HCT116 (cell line): ENCODE measurements at regions not wholly inside any gene's neighbourhood (a gene's known extent, or its start where the extent isn't known, plus 50 kb on each side); places are given as distances from the start of the nearest gene placed in this dataset.

ENCODE experiments used
- ATAC-seq: fragments of 200-7000 bp; cut with Tn5 transposase; 2 replicates; pipeline ENCODE4 v1.9.1; 2020; ENCODE audit warnings: mild to moderate bottlenecking, moderate library complexity
- BruUV-seq: library from RNA; stranded (reverse); fragments of 400-500 nt; replicated peaks from 2 replicates; lab custom pipeline; 2021; lab: Mats Ljungman, UMichigan
- CTCF ChIA-PET: fragments of 300-600 bp; sonication (Branson Sonifier 250); formaldehyde crosslinking; loops from one replicate; lab custom pipeline; 2021; ENCODE audit warnings: antibody characterized with exemption; lab: Charles Lee
- POLR2A ChIA-PET: fragments of 300-600, 350-600 bp; sonication (Branson Sonifier 250); formaldehyde crosslinking; loops from one replicate; lab custom pipeline; 2021; ENCODE audit warnings: antibody characterized with exemption; lab: Charles Lee
- RAD21 ChIA-PET, 2 experiments: fragments of 300-600 bp; sonication (Branson Sonifier 250); formaldehyde crosslinking; loops; one replicate each; lab custom pipeline; 2023; ENCODE audit warnings: low total read pairs in 2 of 2; ENCODE audit not compliant: uncharacterized antibody in 2 of 2, unreplicated experiment in 2 of 2, low non-redundant PET in 1 of 2; lab: Charles Lee
- DNase-seq: peaks from one replicate; pipeline ENCODE4 v3.0.0-alpha.2; 2010; ENCODE audit warnings: low read depth, low spot score
- H2AFZ ChIP-seq: fragments of 200-600 bp; shearing (Covaris generic), sonication (generic); 2 replicates; pipeline ENCODE4 v1.6.1; 2017; ENCODE audit warnings: low read depth, mixed run types, mixed read lengths, antibody characterized with exemption, low read length; ENCODE audit not compliant: poor library complexity, severe bottlenecking
- H3K27ac ChIP-seq: 2 replicates; pipeline ENCODE4 v1.5.1; 2012; ENCODE audit warnings: low read depth, low read length
- H3K27me3 ChIP-seq: fragments of 200-600 bp; sonication (generic); 2 replicates; pipeline ENCODE4 v1.6.1; 2016; ENCODE audit warnings: mixed run types, low read length, mixed read lengths; ENCODE audit not compliant: insufficient read depth
- H3K36me3 ChIP-seq, 2 experiments: fragments of 200-500 bp in 1 of 2; fragments of 200-600 bp in 1 of 2; sonication (Bioruptor generic) in 1 of 2; sonication (generic) in 1 of 2; 2 replicates each; pipeline versions ENCODE4 v1.5.1 to v1.6.1; 2014 to 2016; ENCODE audit warnings: low read length in 2 of 2, inconsistent platforms in 1 of 2, mixed read lengths in 1 of 2, mixed run types in 1 of 2; ENCODE audit not compliant: insufficient read depth in 2 of 2, control insufficient read depth in 1 of 2
- H3K4me1 ChIP-seq, 2 experiments: fragments of 200-600 bp in 1 of 2; sonication (generic) in 1 of 2; 2 replicates each; pipeline versions ENCODE4 v1.5.1 to v1.6.1; 2012 to 2017; ENCODE audit warnings: low read length in 2 of 2, inconsistent platforms in 1 of 2, mild to moderate bottlenecking in 1 of 2, mixed read lengths in 1 of 2, mixed run types in 1 of 2, moderate library complexity in 1 of 2; ENCODE audit not compliant: insufficient read depth in 2 of 2, control insufficient read depth in 1 of 2
- H3K4me2 ChIP-seq: fragments of 200-600 bp; sonication (generic); 2 replicates; pipeline ENCODE4 v1.6.1; 2017; ENCODE audit warnings: mixed run types, low read length, mixed read lengths
- H3K4me3 ChIP-seq, 2 experiments: fragments of 200-600 bp in 1 of 2; sonication (generic) in 1 of 2; replicated peaks in 1 of 2; 2 replicates each; pipeline ENCODE4 v1.5.1; 2011 to 2016; ENCODE audit warnings: low read length in 2 of 2, control low read depth in 1 of 2, low read depth in 1 of 2, mild to moderate bottlenecking in 1 of 2, mixed read lengths in 1 of 2, mixed run types in 1 of 2
- H3K79me2 ChIP-seq: fragments of 200-600 bp; sonication (generic); 2 replicates; pipeline ENCODE4 v1.6.1; 2017; ENCODE audit warnings: mild to moderate bottlenecking, mixed run types, low read length, moderate library complexity, mixed read lengths; ENCODE audit not compliant: insufficient read depth
- H3K9ac ChIP-seq: fragments of 200-600 bp; sonication (generic); 2 replicates; pipeline ENCODE4 v1.6.1; 2016; ENCODE audit warnings: low read length, mixed read lengths
- H3K9me2 ChIP-seq: fragments of 200-600 bp; sonication (generic), shearing (Covaris generic); 2 replicates; pipeline ENCODE4 v1.6.1; 2017; ENCODE audit warnings: mixed run types, mild to moderate bottlenecking, moderate library complexity; ENCODE audit not compliant: insufficient read depth
- H3K9me3 ChIP-seq, 2 experiments: fragments of 200-500 bp in 1 of 2; fragments of 200-600 bp in 1 of 2; sonication (Bioruptor generic) in 1 of 2; sonication (generic) in 1 of 2; 2 replicates each; pipeline ENCODE4 v1.6.1; 2014 to 2017; ENCODE audit warnings: low read length in 2 of 2, mixed read lengths in 2 of 2, inconsistent platforms in 1 of 2, low read depth in 1 of 2, mild to moderate bottlenecking in 1 of 2, mixed run types in 1 of 2, moderate library complexity in 1 of 2; ENCODE audit not compliant: control insufficient read depth in 1 of 2, insufficient read depth in 1 of 2
- H4K20me1 ChIP-seq: fragments of 200-600 bp; sonication (generic), shearing (Covaris generic); 2 replicates; pipeline ENCODE4 v1.6.1; 2017; ENCODE audit warnings: mixed run types, mild to moderate bottlenecking, moderate library complexity; ENCODE audit not compliant: insufficient read depth
- CTCF ChIP-seq, 3 experiments: fragments of 200-600 bp in 1 of 3; sonication (generic) in 1 of 3; IDR thresholded peaks in 2 of 3; conservative IDR thresholded peaks in 1 of 3; 2 replicates each; pipeline ENCODE4 v1.5.1; 2012 to 2017; ENCODE audit warnings: low read depth in 2 of 3, low read length in 2 of 3, antibody characterized with exemption in 1 of 3, borderline replicate concordance in 1 of 3, control low read depth in 1 of 3, mild to moderate bottlenecking in 1 of 3, mixed read lengths in 1 of 3, mixed run types in 1 of 3, moderate library complexity in 1 of 3; ENCODE audit not compliant: insufficient read depth in 1 of 3
- ELF1 ChIP-seq: IDR thresholded peaks from 2 replicates; pipeline ENCODE4 v1.6.1; 2012; ENCODE audit warnings: low read depth, borderline replicate concordance
- EZH2 ChIP-seq: fragments of 200-600 bp; sonication (generic); IDR thresholded peaks from 2 replicates; pipeline ENCODE4 v1.6.1; 2017; ENCODE audit warnings: antibody characterized with exemption, mixed run types
- EZH2phosphoT487 ChIP-seq: fragments of 200-600 bp; IDR thresholded peaks from 2 replicates; pipeline ENCODE4 v1.6.1; 2018; ENCODE audit warnings: antibody characterized with exemption, borderline replicate concordance
- JUND ChIP-seq: IDR thresholded peaks from 2 replicates; pipeline ENCODE4 v1.6.1; 2012
- MAX ChIP-seq: IDR thresholded peaks from 2 replicates; pipeline ENCODE4 v1.6.1; 2012
- POLR2A ChIP-seq: IDR thresholded peaks from 2 replicates; pipeline ENCODE4 v1.7.0; 2011; ENCODE audit warnings: borderline replicate concordance; ENCODE audit not compliant: insufficient read depth, insufficient read length; ENCODE audit errors: extremely low read depth
- RAD21 ChIP-seq: IDR thresholded peaks from 2 replicates; pipeline ENCODE4 v1.6.1; 2012; ENCODE audit warnings: low read depth, mild to moderate bottlenecking
- REST ChIP-seq: IDR thresholded peaks from 2 replicates; pipeline ENCODE4 v1.6.1; 2012; ENCODE audit warnings: low read depth
- SIN3A ChIP-seq: IDR thresholded peaks from 2 replicates; pipeline ENCODE4 v1.6.1; 2012; ENCODE audit warnings: low read depth
- SP1 ChIP-seq: IDR thresholded peaks from 2 replicates; pipeline ENCODE4 v1.6.1; 2012; ENCODE audit warnings: low read depth
- SRF ChIP-seq: IDR thresholded peaks from 2 replicates; pipeline ENCODE4 v1.6.1; 2012; ENCODE audit warnings: low read depth
- TCF7L2 ChIP-seq: IDR thresholded peaks from 2 replicates; pipeline ENCODE4 v1.7.0; 2011; ENCODE audit warnings: borderline replicate concordance, inconsistent platforms; ENCODE audit not compliant: insufficient read depth, insufficient read length; ENCODE audit errors: extremely low read depth
- ZBTB33 ChIP-seq: IDR thresholded peaks from 2 replicates; pipeline ENCODE4 v1.6.1; 2011; ENCODE audit warnings: mild to moderate bottlenecking, low read length, moderate library complexity; ENCODE audit not compliant: insufficient replicate concordance; ENCODE audit errors: extremely low read depth
- ZNF274 ChIP-seq: fragments of 200-500 bp; sonication (Bioruptor generic); IDR thresholded peaks from 2 replicates; pipeline ENCODE4 v1.6.1; 2014; ENCODE audit warnings: mild to moderate bottlenecking, low read depth, low read length, inconsistent platforms
- intact Hi-C: fragments of 100-400 bp; cut with micrococcal nuclease; formaldehyde crosslinking; loops from 2 replicates; pipeline ENCODE4 v1.10.0; 2022

DNA sequence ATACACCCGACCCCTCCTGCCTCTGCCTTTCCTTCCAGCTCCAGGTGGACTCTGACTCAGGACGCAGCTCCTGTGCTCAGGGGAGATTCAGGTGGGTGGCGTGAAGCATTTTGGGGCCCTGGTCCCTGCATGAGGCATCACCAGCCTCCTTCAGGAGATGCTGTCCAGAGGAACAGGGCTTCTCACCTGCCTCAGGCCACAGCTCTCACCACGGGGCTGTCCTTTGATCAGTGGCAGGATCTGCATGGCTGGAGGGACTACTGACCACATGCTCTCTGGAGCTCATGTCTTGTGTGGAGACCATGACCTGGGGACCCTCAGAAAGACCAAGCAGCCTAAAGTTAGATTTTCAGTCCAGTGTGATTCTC lies 58.8 kb downstream of the GGTLC2 start (continued):
- TF ChIP-seq ZBTB33 (no peak), SP1 (no peak), TCF7L2 (no peak)

GRCh38 chr22:22703715-22704114 lies 59.3 kb downstream of the GGTLC2 start:
- H3K9me2 ChIP-seq, result no peaks in the 10 kb centered on the region
- no peaks in the 10 kb centered on the region for H3K79me2 ChIP-seq
- ATAC-seq (no peak), DNase-seq (no peak)
- H3K9ac ChIP-seq, result no peak overlapping the region
- POLR2A ChIA-PET, result no interaction called here
- H3K36me3 ChIP-seq, result no peaks in the 10 kb centered on the region
- H3K4me3 ChIP-seq, result no peak overlapping the region
- RAD21 ChIA-PET, result no interaction called here
- no peaks in the 10 kb centered on the region for H3K4me1 ChIP-seq
- intact Hi-C loops, result no loop called here
- no peaks in the 10 kb centered on the region for H3K9me3 ChIP-seq
- BruUV-seq, result no TSS peak
- no peaks in the 10 kb centered on the region for H3K27me3 ChIP-seq
- no peak overlapping the region for H2AFZ ChIP-seq
- no peak overlapping the region for H3K27ac ChIP-seq
- CTCF ChIA-PET, result interaction anchor here (1.0 to 2.3 kb wide), 5 partner anchors 10 to 50 kb away, joined by 3 to 14 read pairs (median 7); no protein-coding TSS in a partner anchor
- no peak overlapping the region for H3K4me2 ChIP-seq
- H4K20me1 ChIP-seq, result no peaks in the 10 kb centered on the region
- no peak for TF ChIP-seq POLR2A
- no peak for TF ChIP-seq REST
- TF ChIP-seq TCF7L2, result no peak
- TF ChIP-seq SRF, result no peak
- TF ChIP-seq ZNF274, result no peak
- no peak for TF ChIP-seq ZBTB33
- no peak for TF ChIP-seq JUND
- no peak for TF ChIP-seq EZH2
- no peak for TF ChIP-seq ELF1
- no peak for TF ChIP-seq MAX
- no peak for TF ChIP-seq EZH2phosphoT487
- TF ChIP-seq SIN3A, result no peak
- no peak for TF ChIP-seq CTCF (IDR thresholded peaks at IDR 0.05 in 2 of 3, conservative IDR thresholded peaks at IDR 0.05 in 1 of 3; ENCODE audit: borderline replicate concordance in 1 of 3, insufficient read depth in 1 of 3, low read depth in 2 of 3, low read length in 2 of 3)
- TF ChIP-seq RAD21, result no peak
